GM13976 (cell line): ENCODE measurements at regions not wholly inside any gene's neighbourhood (a gene's known extent, or its start where the extent isn't known, plus 50 kb on each side); places are given as distances from the start of the nearest gene placed in this dataset.
A peak's percentile ranks its signal among the peaks of the same experiment; 100 is the strongest.

Source experiments
- DNase-seq: peaks from one replicate; pipeline ENCODE4 v3.0.0; 2012; ENCODE audit warnings: low spot score
- in situ Hi-C: fragments of 300-500 bp; cut with MboI; formaldehyde crosslinking; loops from one replicate; pipeline ENCODE4 v1.12.0; 2022; ENCODE audit warnings: low sequenced_read_pairs, mixed read lengths, inconsistent platforms; ENCODE audit not compliant: unreplicated experiment
- TF ChIP-seq, protein P1 (sequence below): IDR thresholded peaks from 2 replicates; pipeline ENCODE4 v1.5.1; 2012; ENCODE audit warnings: borderline replicate concordance, mild to moderate bottlenecking; ENCODE audit not compliant: insufficient read depth; ENCODE audit errors: extremely low read depth, missing control alignments, control extremely low read depth

DNA sequence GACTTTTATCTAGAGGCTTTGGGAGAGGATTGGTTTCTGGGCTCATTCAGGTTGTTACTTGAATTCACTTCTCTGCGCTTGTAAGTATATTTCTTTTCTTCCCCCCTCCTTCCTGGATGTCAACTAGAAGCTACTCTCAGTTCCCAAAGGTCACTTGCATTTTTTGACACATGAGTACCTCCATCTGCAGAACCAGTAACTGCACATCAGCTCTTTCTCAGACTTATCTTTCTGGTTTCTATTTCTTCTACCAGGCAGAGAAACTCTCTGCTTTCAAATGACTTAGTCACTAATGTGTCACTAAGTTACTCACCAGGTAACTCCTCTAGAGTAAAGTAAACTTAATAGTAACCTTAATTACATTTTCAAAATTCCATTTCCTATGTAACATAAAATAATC is 773.0 kb upstream of the LUZP2 start:
- no peak for DNase-seq
- TF ChIP-seq, protein P1, sequence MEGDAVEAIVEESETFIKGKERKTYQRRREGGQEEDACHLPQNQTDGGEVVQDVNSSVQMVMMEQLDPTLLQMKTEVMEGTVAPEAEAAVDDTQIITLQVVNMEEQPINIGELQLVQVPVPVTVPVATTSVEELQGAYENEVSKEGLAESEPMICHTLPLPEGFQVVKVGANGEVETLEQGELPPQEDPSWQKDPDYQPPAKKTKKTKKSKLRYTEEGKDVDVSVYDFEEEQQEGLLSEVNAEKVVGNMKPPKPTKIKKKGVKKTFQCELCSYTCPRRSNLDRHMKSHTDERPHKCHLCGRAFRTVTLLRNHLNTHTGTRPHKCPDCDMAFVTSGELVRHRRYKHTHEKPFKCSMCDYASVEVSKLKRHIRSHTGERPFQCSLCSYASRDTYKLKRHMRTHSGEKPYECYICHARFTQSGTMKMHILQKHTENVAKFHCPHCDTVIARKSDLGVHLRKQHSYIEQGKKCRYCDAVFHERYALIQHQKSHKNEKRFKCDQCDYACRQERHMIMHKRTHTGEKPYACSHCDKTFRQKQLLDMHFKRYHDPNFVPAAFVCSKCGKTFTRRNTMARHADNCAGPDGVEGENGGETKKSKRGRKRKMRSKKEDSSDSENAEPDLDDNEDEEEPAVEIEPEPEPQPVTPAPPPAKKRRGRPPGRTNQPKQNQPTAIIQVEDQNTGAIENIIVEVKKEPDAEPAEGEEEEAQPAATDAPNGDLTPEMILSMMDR, result no peak
- in situ Hi-C loops, result no loop called here

DNA sequence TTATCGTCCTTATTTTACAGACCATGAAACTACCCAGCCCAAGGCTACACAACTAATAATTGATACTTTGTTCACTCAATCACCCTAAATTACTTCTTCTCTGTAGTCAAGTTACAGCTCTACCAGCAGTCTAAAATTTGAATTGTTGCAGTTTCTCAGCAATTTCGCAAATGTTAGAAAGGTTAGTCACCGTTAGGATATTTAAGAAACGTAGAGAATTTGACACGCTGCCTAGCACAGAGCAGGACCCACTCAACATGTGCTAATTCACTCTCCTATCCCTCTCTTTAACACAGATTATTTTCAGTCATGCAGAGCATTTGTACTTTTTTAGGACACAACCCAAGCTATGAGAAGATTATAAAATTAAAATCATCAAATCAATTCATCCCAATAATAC is 771.1 kb upstream of the LUZP2 start:
- TF ChIP-seq, protein P1, result no peak
- DNase-seq, result no peak
- in situ Hi-C loops, result no loop called here

DNA sequence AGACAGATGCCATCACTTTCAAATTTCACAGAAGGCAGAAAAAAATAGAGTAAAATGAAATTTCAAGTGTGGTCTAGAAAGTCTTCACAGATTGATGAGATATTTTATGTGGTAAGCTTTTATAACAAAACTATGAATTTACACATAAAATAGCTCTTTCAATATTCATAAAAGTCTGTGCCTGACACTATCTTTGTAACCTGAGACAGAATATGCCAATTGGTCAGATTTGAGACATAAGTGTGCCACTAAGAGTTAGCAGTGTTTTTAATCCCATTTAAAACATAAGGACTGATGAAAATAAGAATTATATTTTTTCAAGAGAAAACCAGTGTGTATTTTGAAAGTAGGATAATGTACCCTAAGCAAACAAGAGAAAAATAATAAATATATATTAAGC is 769.5 kb upstream of the LUZP2 start:
- in situ Hi-C loops, result no loop called here
- DNase-seq, result no peak
- TF ChIP-seq, protein P1, result no peak

DNA sequence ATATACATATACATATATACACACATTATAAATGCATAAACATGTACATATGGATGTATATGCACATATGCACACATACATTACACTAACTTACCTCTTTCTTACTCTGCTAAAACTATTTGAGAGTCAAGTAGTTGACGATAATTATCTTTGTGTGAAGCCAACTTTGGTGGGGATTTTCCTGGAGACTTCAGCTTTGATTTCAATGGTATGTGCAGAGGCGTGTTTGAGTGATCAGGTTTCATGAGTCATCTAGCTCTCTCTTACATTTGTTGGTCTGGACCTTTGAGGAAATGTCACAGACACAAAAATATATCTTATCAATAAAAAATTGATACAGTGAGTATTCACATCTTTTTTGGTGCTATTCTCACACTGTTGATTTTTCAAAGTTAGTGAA is 769.1 kb upstream of the LUZP2 start:
- in situ Hi-C loops, result no loop called here
- TF ChIP-seq, protein P1, result no peak
- DNase-seq, result no peak

DNA sequence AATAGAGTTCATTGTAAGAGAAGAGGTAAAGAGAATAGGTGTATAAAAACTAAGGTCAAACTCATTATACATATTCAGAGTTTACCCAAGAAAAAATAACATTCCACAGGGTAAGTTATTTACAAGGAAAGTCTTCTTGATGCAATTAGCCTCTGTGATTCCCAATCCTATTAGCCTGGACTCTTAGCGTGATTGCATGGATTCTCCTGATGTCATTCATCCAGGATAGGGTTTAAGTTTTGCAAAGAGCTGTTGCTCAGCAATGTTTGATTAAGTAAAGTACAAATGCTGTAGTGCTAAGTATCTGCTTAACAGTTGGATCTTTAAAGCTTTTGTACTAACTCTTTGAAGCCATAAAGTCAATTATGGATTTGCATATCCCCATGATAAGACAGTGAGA is 767.8 kb upstream of the LUZP2 start:
- in situ Hi-C loops, result no loop called here
- DNase-seq, result no peak
- TF ChIP-seq, protein P1, result no peak

DNA sequence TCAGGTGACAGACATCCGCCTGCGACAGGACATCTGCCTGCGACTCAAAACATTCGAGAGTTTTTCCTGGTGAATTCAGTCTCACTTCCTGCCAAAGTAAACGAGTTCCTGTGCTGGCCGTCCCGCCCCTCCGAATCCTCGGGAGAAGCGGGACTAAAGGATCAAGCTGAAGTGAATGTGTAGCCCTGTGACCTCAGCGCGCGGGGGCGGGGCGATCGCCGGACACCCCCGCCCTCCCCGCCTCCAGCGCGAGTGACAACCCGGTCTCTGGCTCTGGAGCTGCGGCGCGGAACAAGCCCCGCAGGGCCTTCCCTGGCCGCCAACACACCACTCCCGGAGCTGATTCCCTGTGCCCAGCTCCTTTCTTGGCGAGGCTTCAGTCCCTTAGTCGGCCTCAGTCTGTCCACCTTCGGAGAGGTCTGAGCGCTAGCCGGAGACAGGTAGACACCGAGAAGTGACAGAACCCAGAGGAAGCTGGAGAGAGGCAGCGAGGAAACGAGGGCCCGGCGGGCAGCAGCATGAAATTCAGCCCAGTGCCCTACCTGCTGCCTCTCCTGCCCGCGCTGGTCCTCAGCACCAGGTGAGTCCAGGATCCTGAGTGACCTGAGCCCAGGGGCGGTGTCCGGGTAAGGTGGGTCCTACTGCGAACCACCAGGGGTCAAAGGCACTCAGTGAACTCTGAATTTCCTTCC is 766.4 kb upstream of the LUZP2 start:
- in situ Hi-C loops, result no loop called here
- TF ChIP-seq, protein P1, result no peak
- peak; percentile 7 for DNase-seq

DNA sequence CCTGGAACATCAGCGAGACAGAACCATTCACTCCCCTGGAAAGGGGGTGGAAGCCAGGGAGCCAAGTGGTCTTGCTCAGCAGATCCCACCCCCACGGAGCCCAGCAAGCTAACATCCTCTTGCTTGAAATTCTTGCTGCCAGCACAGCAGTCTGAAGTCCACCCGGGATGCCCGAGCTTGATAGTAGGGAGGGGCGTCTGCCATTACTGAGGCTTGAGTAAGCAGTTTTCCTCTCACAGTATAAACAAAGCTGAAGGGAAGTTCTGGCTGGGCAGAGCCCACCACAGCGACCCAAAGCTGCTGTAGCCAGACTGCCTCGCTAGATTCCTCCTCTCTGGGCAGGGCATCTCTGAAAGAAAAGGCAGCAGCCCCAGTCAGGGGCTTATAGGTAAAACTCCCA is 764.8 kb upstream of the LUZP2 start:
- DNase-seq, result no peak
- TF ChIP-seq, protein P1, result no peak
- in situ Hi-C loops, result no loop called here
